HG02642 (cell line): ENCODE measurements at regions not wholly inside any gene's neighbourhood (a gene's known extent, or its start where the extent isn't known, plus 50 kb on each side); places are given as distances from the start of the nearest gene placed in this dataset.

Experiments
- ATAC-seq: cut with Tn5 transposase; IDR thresholded peaks from one replicate; pipeline ENCODE4 v1.9.1; 2021; ENCODE audit warnings: mild to moderate bottlenecking; ENCODE audit not compliant: unreplicated experiment, poor library complexity

DNA sequence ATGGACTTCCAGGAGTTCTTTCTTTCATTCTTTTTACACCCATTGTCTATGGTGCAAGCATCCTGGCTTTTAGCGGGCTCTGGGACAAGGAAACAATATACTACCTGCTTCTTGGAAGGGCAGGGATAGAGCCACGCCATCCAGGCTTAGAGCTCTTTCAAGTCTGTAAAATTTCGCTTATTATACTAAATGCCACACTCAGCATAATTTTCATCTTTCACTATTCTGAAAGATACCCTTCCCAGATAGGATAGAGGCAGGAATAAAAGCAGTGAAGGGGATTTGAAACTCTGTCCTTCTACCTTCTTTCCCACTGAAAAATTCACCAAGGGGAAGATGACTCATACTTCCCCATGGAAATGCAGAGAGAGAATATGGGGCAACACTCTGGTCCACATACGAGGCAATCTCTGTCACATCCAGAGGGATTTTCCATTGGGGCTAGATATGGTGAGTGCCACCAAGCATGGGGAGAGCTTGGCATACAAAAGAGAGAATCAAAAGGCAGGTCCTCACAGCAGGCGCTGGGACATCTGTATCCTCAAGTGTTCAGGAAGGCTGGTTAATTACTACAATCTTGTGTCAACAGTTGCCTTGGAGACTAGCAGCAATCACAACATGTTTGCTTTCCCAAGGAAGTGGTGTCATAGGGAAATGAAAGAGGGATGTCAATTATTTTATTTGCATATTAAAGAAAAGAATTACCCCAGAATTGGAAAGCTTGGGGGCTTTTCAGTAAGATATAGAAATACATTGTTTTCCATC lies 127.6 kb downstream of the TDRD15 start:
- no peak for ATAC-seq

DNA sequence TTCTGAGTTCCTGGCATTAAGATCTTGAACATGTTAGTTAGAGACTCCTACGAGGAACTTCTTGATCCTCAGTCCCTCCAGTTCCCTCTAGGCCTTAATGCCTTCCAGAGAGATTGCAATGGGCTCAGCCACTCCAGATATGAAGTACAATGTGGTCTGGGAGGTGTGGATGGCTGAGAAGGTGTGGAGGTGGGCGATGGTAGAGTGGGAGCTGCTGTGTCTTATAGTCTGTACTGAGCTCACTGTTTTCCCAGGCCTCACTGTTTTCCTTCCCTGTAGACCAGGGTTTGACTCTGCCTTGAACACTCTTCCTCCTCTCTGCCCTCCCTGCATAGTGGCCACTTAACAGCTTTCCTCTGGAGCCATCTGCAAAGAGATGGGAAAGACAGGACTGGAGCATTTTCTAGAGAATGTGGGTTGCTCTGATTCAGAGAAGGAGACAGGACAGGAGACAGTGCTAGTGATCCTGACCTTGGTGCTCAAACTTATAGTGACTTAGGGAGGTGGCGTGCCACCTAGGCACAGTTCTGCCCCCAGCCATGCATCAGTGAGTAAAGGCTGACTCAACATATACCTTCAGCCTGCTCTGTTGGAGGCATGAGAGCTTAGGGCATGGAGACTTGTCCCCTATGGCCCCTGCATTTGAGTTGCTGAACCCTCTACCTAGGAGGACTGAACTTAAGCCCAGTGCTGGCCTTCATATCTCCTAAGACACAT lies 129.7 kb downstream of the TDRD15 start:
- no peak for ATAC-seq

DNA sequence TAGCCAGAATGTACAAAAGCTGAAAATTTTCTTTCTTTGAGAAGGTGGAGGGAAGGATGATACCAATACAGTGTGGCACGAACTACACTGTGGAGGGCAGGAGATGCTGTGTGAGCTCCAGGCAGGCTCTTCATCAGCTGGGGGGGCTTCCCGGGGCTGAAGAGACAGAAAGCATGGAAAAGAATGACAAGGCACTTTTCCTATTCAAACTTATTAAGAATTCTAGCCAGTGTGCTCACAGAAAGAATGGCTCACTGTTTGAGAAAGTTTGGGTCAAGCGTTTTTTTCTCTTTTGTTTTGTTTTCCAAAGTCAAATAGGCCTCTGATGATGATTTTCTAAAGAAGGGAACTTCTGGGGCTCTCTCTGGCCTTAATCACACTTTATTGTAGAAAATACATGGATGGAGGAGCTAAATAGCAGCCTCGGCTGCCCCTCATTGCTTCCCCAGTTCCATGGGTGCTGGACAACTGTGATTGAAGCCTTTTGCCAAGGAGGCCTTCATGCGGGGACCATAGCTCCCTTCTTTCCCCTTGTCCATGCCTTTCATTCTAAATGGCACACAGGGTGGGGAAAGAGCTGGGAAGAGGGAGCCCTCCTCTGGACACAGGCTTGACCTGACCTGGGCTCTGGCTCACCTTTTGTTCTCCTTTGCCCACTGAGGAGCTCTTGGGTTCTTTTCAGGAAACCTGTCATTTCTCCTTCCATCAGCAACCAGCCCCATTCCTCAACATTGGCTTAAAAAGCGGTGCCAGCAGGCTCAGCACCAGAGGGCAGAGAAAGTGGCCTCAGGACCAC lies 130.6 kb downstream of the TDRD15 start:
- ATAC-seq, result no peak

DNA sequence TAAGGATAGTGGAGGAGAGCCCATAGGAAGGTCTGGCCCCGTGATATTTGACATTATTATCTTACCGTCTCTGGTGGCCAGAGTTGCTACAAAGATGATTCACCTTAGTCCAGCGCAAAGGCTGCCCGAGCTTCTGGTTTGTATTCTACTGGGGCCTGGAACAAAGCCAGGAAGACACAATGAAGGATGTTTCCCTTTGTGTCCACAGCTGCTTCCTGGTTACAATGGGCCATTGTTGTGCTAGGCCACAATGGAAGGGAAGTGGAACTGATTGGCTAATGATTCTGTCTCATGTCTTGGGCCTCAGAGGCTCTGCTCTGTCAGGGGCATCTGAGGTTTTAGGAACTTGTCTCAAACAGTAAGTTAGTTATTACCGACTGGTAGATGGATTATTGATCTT lies 132.2 kb downstream of the TDRD15 start:
- ATAC-seq, result peak; percentile 86

DNA sequence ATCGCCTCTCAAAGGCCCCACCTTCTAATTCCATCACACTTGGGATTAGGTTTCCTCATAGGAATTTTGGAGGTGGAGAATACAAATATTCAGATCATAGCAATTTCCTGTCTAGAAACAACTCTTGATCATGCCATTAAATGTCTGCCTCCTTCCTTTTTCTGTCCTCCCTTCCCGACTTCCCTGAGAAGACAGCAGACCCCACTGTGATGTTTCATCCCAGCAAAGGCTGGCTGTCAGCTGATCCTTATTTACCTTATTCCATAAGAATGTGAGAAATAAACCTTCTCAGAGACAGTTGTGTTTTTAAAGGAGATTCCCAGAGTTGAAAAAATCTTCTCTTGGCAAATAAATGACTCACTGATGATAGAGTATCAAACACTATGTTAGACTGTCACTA lies 133.9 kb downstream of the TDRD15 start:
- no peak for ATAC-seq

DNA sequence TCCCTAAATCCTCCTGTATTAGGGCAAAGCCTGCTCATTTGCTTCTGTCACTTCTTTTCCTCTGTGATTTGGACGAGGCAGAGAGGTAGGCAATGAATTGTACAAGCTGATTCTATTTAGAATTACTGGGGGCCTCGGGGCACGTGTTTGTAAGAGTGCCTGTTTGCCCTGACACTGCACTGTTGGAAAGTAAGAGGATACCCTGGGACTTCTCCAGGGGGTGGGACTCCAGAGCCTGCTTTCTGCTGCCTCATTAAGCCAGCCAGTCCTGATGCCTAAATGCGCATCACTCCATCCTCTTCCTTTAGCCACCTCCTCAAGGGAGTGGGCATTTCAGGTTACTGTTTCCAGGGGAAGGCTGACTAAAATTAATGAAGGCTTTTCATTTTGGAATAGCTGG lies 134.3 kb downstream of the TDRD15 start:
- no peak for ATAC-seq

DNA sequence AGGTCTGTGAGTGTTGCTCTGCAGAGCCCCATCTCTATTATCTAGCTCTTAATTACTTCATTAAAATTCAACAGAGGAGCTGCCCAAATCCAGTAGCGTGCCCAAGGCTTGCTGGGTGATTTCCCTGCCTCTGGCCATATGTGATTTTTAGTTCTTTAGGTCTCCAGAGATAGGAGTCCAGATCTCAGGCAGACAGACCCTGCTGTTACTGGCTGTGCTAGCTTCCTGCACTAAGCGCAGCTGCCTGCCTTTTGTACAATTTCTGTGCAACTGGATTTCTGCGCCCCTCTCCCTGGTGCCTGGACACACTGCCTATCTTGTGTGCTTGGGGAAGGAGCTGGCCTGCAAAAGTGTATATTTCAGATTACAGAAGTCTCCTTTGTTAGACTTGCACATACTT lies 136.5 kb downstream of the TDRD15 start:
- ATAC-seq, result no peak

DNA sequence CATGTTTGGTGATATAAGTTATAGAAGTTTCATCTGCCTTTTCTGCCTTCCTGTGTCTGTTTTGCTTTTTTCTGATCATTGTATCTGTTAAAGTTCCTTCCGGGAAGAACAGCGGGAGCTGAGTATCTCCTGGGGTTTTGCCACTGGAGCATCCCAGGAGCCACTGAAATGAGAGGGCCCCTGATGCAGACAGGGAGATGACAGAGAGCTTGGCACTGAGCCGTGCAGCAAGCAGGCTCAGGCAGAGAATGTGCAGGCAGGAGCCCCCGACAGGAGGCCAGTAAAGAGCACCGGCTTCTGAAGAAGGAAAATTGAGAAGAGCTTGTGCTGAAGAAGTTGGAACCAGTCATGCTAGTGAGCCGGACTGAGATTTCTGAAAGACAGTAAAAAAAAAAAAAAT lies 137.8 kb downstream of the TDRD15 start:
- ATAC-seq, result no peak

DNA sequence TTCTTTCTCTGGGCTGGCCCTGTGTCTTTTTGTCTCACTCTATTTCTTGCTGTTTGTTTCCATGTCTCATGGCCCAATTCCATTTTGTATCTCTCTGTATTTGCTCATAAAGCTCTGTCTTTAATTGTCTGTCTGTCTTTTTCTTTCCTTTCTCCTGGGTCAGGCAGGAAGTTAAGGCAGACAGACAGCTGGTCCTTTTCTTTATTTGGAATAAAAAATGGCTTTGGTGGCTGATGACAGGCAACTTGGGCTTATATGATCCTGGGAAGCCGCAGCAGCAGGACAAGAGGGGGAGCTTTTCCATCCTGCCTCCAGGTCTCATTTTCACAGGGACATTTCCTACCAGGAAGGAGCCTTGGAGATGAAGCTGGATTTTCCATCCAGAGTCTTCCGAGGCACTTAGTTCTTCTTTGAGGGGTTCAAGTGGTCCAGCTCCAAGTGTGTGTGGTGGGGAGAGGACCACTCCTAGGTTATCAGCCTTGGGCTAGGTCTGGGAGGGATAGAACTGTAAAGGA lies 138.7 kb downstream of the TDRD15 start:
- ATAC-seq, result no peak

DNA sequence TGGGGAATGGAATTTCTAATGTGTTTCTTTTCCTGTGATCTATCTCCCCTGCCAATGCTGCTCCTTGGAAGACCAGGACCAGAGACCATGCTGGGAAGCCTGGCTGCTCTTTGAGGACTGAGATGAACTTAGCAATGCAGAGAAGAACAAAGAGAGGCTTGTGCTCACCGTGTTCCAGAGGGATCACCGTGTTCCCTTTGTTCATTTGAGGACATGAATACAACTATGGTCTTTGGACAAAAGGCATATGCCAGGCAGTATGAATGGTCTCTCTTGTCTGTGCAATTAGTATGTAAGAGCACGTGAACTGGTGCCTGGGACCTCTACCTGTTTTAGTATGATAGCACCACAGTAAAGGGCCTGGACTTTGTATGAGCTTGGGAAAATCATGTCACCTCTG lies 139.9 kb downstream of the TDRD15 start:
- ATAC-seq, result no peak

DNA sequence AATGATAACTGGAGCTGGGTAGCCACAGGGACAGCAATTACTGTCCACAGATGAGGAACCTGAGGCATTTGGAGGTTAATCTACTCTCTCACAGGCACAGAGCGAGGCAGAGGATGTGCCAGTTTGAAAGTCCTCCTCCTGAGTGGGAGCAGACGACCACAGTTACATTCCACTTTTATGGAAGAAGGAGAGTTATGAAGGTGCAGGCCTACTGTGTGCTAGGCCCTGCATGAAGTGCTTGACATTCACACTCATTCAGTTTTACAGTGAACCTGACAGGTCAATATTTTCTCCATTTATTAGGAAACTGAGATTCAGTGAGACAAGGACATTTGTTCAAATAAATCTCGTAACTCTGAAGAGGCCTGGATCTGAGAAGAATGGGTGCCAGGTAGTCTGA lies 142.0 kb downstream of the TDRD15 start:
- ATAC-seq, result no peak

DNA sequence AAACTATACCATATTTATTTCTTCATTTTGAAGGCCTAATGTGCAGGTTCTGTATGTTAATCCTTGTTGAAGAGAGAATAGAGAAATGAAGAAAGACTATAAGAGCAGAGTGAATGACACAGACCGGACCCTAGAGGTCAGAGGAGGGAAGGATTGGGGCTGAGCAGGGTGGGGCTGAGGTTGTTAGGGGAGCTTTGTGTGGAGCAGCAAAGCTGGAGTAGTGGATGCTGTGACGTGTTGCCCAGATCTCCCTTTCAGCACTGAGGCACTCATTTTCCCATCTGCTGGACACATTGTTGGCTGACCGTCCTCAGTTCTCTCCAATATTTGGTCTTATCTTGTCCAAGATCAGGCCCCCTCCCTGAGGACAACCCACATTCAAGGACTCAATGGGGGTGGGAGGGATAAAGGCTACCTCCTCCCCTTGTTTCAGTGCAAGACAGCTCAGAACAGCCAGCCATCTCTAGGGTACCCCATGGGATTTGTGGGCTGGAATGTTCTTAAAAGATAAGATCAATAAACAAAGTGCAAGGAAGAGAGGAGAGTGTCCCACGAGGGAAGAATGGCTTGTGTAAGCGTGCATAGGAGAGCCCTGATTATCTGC lies 143.6 kb downstream of the TDRD15 start:
- no peak for ATAC-seq

DNA sequence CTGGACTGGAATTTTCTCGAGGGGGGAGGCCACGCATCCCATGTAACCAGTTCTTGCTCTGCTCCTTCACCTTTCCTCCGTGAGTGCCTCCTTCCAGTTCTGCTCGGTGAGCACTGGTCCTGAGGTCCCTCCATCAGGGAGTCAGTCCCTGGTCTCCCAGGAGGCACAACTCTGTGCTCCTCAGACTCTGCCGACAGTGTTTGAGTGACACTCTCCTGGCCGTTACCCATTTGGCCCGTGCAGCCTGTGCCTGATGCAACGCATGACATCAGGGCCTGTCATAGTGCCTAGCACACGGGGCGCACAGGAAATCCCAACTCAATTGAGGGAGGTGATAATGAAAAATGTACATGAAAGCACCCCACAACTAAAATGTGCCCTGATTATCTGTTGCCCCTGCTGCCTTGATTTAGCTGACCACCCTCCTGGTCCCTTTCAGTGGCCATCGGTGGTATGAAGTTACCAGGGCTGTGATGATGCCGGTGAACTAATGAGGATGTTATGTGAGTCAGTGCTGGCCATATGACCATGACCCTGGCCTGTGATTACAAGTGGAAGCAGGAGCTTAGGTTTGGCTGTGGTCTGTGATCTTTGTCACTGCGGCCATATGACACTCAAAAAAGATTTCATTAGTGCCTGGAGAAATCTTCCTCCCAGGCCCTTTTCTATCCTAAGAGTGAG lies 144.6 kb downstream of the TDRD15 start:
- ATAC-seq, result no peak

DNA sequence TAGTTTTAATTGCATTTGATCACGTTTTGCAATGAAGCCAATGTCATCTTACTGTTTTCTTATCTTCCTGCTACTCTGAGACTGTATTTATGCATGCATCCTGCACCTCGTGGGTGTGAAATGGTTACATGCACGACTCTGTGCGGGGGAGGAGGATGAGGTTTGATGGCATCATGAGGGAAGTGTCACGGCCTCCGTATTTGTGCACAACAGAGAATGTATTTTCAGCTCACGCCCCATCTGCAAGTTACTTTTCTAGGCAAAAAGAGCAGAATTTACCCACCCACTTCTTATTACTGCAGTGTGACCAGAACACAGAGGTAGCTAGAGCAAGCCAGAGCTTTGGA lies 145.1 kb downstream of the TDRD15 start:
- no peak for ATAC-seq

DNA sequence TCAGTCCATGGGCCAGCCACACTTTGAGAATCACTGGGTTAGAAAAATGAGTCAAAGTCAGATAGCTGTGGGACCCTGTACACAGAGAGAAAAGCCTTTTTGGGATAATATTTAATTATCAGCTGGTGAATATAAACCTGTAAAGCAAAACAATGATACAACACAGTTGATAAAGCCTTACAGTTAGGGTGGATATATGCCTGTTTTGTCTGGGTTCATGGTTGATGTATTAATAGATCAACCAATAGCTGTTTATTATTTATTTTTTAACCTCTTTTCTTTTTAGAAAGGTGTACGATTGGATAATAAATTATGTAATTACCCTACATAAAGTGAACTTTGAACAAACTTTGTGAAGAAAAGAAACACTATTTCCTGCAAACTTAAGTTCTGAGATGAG lies 145.6 kb downstream of the TDRD15 start:
- ATAC-seq, result no peak

DNA sequence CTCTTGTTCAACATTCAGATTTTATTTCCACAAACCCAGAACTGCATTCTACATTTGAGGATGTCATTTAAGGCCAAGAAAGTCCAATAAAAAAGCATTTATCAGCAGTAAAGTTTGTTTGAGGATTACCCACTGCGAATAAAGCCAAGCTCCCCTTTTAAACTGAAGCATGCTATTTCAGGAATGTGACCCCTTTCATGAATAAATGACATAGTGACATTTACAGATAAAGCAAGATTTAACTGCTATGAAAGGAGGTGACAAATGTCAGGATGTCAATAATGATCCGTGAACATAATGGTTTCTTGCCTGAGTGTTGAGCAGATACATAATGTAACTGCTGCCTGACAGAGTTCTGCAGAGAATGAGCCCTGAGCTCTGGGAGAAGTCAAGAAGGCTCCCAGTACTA lies 146.3 kb downstream of the TDRD15 start:
- ATAC-seq, result no peak

DNA sequence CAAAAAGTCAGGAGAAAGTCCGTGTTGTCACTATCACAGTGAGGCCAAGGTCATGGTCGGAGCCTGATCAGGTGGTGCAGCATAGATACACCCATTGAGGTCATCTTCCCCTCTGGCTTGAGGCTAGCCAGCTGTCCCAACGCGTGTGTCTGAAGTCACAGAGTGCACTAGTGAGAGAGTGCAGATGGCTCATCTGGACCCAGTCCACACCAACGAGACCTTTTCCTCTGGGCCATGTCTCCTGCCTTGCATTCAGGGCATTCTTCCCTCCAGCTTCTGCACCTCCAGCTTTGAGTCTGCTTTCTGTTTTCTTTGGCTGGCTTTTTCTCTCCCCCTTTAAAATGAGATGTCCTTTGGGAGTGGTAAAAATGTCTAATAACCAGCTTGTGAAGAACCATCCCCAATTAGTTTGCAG lies 146.9 kb downstream of the TDRD15 start:
- no peak for ATAC-seq

DNA sequence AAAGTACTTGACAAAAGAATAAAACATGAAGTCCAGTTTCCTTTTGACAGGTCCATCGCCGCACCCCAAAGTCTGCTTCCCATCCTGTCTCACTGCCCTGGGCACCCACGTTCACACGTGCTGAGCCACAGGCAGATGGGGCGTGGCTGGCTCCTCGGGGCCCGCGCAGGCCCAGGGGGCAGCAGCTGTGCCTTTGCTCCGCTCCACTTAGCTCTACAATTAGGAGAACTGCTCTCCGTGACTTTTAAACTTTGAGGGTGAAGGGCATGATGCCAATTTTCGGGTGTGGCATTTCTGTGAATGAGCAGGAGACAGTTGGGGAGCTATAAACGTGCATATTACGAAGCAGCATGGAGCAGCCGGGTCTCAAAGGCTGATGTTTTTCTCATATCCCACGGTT lies 152.4 kb downstream of the TDRD15 start:
- no peak for ATAC-seq

DNA sequence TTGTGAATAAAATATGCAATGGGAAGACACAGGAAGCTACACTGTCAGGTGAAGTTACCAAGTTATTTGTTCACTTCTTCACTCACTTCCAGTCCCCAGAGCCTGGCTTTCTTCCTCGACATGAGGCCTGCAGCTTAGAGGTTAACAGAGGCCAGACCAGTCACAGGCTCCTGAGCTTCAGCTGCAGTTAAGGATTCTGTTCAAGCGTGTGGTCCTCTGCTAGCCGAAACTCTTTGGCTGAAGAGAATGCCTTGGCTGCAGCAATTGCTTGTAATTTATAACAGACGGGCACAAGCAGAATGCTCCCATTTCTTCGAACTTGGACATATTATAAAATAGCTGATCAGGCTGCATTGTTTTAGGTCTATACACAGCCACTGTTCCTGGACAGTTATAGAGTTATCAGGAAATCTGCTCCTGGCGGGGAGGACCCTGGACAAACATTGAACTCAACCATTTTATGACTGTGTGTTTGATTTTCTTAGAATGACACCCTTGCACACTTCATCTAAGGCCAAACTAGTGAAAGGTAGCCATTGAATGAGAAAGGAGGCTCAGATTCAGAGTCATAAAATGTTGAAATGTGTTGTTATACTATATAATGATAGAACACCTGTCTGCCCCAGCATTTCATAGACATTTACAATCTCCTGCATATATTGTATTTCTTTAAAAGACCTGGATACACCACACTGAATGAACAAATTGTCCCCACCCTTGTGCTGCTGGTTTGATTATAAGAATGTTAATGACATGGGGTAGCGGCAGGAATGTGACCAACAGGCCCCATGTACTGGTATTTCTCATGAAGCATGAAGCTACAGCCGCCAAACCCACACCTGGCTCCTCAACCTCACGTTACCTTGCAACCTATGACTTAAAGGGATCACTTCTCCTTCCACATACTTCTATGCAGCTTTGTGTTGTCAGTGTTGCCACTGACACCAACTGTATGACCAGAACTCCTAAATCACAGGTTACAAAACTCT lies 153.6 kb downstream of the TDRD15 start:
- no peak for ATAC-seq
